ENCODE measurements at regions not wholly inside any gene's neighbourhood (a gene's known extent, or its start where the extent isn't known, plus 50 kb on each side); places are given as distances from the start of the nearest gene placed in this dataset.

DNA sequence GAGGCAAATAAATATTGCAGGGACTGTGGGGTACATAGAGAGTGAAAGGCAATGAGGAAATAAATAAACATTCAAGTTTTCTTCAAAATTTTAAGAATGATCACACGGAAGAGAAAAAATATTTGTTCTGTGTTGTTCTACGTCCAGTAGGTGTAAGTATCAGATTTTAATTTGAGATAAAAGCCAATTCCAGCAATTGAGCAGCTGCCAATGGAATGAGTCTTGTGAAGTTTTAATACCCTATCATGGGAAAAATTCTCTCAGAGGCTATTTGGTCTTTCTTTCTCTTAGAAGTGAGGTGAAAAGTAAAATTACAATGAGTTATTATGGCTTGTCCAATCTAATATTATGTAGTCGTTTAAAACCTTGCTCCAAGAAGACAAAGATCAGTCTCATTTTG, 195.7 kb upstream of the CITED2 start:
- Histone ChIP-seq H3K9me3 (no peaks in the 10 kb centered on the region), H3K27ac (no peak overlapping the region), H3K36me3 (no peaks in the 10 kb centered on the region), H3K4me1 (no peaks in the 10 kb centered on the region), H3K27me3 (no peaks in the 10 kb centered on the region), H3K4me3 (no peak overlapping the region)
- in situ Hi-C loops (cut with MboI; ENCODE audit: low sequenced_read_pairs in 4 of 4) (no loop called here), intact Hi-C loops (cut with DNase I; ENCODE audit: low total_unique reads) (no loop called here)
- no peak for ATAC-seq
- no peak for DNase-seq
- TF ChIP-seq, protein P1, sequence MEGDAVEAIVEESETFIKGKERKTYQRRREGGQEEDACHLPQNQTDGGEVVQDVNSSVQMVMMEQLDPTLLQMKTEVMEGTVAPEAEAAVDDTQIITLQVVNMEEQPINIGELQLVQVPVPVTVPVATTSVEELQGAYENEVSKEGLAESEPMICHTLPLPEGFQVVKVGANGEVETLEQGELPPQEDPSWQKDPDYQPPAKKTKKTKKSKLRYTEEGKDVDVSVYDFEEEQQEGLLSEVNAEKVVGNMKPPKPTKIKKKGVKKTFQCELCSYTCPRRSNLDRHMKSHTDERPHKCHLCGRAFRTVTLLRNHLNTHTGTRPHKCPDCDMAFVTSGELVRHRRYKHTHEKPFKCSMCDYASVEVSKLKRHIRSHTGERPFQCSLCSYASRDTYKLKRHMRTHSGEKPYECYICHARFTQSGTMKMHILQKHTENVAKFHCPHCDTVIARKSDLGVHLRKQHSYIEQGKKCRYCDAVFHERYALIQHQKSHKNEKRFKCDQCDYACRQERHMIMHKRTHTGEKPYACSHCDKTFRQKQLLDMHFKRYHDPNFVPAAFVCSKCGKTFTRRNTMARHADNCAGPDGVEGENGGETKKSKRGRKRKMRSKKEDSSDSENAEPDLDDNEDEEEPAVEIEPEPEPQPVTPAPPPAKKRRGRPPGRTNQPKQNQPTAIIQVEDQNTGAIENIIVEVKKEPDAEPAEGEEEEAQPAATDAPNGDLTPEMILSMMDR (IDR thresholded peaks at IDR 0.05 in 4 of 5, conservative IDR thresholded peaks at IDR 0.05 in 1 of 5) = no peak
- TF ChIP-seq POLR2A (IDR thresholded peaks at IDR 0.05) = no peak

DNA sequence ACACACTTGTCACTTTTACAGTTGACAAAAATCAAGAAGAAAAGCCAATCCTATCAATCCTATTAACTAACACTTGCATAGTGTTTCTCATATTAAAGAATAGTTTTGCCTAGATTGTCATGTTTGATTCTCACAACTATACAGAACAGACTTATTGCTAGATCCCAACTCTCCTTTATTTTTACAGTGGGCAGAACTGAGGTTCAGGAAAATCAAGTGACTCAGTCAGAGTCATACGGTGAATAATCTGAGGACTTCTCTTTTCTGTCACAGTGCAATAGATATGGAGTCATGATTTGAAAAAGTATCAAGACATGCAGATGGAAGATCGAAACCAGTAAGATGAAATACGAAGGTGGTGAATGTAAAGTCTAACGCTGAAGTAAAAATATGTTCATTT, 195.1 kb upstream of the CITED2 start:
- Histone ChIP-seq H3K4me1 (no peaks in the 10 kb centered on the region), H3K27ac (no peak overlapping the region), H3K27me3 (no peaks in the 10 kb centered on the region), H3K9me3 (no peaks in the 10 kb centered on the region), H3K36me3 (no peaks in the 10 kb centered on the region), H3K4me3 (no peak overlapping the region)
- ATAC-seq (no peak), DNase-seq (no peak)
- no peak for TF ChIP-seq POLR2A (IDR thresholded peaks at IDR 0.05)
- TF ChIP-seq, protein P1 (IDR thresholded peaks at IDR 0.05 in 4 of 5, conservative IDR thresholded peaks at IDR 0.05 in 1 of 5) = no peak
- intact Hi-C loops (cut with DNase I; ENCODE audit: low total_unique reads) = no loop called here
- in situ Hi-C loops (cut with MboI; ENCODE audit: low sequenced_read_pairs in 4 of 4) = no loop called here

DNA sequence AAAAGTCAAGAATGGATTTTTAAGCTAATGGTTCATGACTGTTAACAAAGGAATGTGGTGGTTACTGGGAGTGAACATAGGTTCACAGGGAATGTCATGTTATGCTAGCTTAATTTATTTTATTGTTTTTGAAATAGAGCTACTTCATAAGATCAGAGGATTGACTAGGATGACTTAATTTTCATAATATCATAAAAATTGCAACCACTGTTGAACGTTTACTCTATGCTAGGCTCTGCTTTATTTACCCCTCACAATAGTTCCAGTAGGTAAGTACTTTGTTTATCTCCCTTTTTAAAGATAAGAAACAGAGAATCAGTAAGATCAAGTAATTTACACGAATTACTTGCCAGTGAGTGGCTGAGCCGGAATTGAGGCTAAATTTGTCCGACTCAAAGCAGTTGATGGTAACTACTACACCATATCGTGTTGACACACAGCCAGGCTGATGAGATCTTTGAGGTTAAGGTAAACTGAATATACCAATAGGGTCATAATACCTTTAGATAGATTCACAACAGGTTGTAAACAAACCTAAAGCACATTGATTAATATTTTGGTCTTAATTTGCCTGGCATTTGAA, 194.6 kb upstream of the CITED2 start:
- ATAC-seq (no peak), DNase-seq (no peak)
- TF ChIP-seq, protein P1 (IDR thresholded peaks at IDR 0.05 in 4 of 5, conservative IDR thresholded peaks at IDR 0.05 in 1 of 5) = no peak
- TF ChIP-seq POLR2A (IDR thresholded peaks at IDR 0.05) = no peak
- H3K4me3 ChIP-seq = no peak overlapping the region
- no peaks in the 10 kb centered on the region for H3K4me1 ChIP-seq
- no peaks in the 10 kb centered on the region for H3K27me3 ChIP-seq
- no peaks in the 10 kb centered on the region for H3K36me3 ChIP-seq
- in situ Hi-C loops (cut with MboI; ENCODE audit: low sequenced_read_pairs in 4 of 4) = no loop called here
- intact Hi-C loops (cut with DNase I; ENCODE audit: low total_unique reads) = no loop called here
- H3K27ac ChIP-seq = no peak overlapping the region
- H3K9me3 ChIP-seq = no peaks in the 10 kb centered on the region

DNA sequence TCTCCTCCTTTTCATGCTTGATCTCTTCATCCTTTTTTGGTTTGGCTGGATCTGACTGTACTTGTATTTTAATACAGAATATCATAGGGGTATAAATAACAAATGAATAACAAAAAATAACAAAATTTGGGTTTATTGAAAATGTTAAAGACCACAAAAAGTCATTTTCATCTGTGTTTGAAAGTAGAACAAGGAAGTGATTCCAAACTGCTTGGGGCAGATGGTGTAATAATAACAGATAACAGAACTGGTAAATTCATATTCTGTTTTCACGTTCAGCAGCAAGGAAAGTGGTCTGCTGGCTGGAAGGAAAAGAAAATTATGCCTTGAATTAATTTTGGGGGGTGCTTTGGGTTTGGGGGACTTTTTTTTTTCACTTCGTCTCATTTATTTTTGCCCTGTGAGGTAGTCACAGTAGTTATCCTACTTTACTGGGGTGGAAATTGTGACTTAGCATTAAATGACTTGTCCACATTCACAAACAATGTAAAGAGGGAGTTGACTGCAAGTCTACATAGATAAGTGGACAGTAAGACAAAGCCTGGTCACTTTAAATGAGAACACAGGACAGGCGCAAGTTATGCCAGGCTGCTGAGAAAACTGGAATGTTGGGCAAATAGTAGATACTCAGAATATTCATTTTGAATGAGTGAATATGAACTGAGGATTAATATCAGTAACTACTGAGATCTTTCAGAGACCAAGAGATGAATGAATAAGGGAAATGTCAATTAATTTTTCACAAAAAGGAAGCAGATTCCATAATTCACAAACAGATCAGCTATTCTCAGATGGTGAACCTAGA, 193.9 kb upstream of the CITED2 start:
- no peak overlapping the region for H3K27ac ChIP-seq
- DNase-seq = no peak
- in situ Hi-C loops (cut with MboI; ENCODE audit: low sequenced_read_pairs in 4 of 4) (no loop called here), intact Hi-C loops (cut with DNase I; ENCODE audit: low total_unique reads) (no loop called here)
- no peaks in the 10 kb centered on the region for H3K36me3 ChIP-seq
- TF ChIP-seq POLR2A (IDR thresholded peaks at IDR 0.05) = no peak
- TF ChIP-seq, protein P1 (IDR thresholded peaks at IDR 0.05 in 4 of 5, conservative IDR thresholded peaks at IDR 0.05 in 1 of 5) = no peak
- no peak for ATAC-seq
- no peaks in the 10 kb centered on the region for H3K9me3 ChIP-seq
- H3K4me1 ChIP-seq = no peaks in the 10 kb centered on the region
- no peaks in the 10 kb centered on the region for H3K27me3 ChIP-seq
- H3K4me3 ChIP-seq = no peak overlapping the region
